Stimulated activated CD8-positive, alpha-beta memory T cell treated with anti-CD3 and anti-CD28 coated beads, Interleukin-7, amount 100 ng/mL, for 24 hours (primary cell): ENCODE measurements at regions not wholly inside any gene's neighbourhood (a gene's known extent, or its start where the extent isn't known, plus 50 kb on each side); places are given as distances from the start of the nearest gene placed in this dataset.
"Not testable (repeated sequence)": the region's sequence is repeated elsewhere in the genome, so short reads cannot be mapped to it uniquely, and the experiment has no call there.

Experiments
- DNase-seq: peaks from one replicate; pipeline ENCODE4 v3.0.0-alpha.2; 2020; ENCODE audit warnings: low read depth

GRCh38 chr9:85151162-85151561 lies 481.6 kb downstream of the NTRK2 start:
- no peak for DNase-seq

GRCh38 chr9:85147046-85147640 lies 477.6 kb downstream of the NTRK2 start:
- DNase-seq = no peak

- DNase-seq = no peak
These were observed 473.4 kb downstream of the NTRK2 start for GRCh38 chr9:85142968-85143367.

GRCh38 chr9:85142496-85142911 lies 473.0 kb downstream of the NTRK2 start:
- DNase-seq = no peak

GRCh38 chr9:85137696-85138095 lies 468.2 kb downstream of the NTRK2 start:
- DNase-seq = no peak

GRCh38 chr9:85136987-85137386 lies 467.5 kb downstream of the NTRK2 start:
- DNase-seq = no peak

- no peak for DNase-seq
These were observed 467.0 kb downstream of the NTRK2 start for GRCh38 chr9:85136507-85136906.

GRCh38 chr9:85130764-85131163 lies 461.2 kb downstream of the NTRK2 start:
- no peak for DNase-seq

- no peak for DNase-seq
These were observed 460.7 kb downstream of the NTRK2 start for GRCh38 chr9:85130260-85130659.

- no peak for DNase-seq
These were observed 460.0 kb downstream of the NTRK2 start for GRCh38 chr9:85129514-85129913.

GRCh38 chr9:85118990-85119755 lies 449.6 kb downstream of the NTRK2 start:
- no peak for DNase-seq

- no peak for DNase-seq
These were observed 448.3 kb downstream of the NTRK2 start for GRCh38 chr9:85117831-85118230.

- no peak for DNase-seq
These were observed 445.9 kb downstream of the NTRK2 start for GRCh38 chr9:85115473-85115872.

- no peak for DNase-seq
These were observed 445.3 kb downstream of the NTRK2 start for GRCh38 chr9:85114799-85115198.

- DNase-seq = no peak
These were observed 443.4 kb downstream of the NTRK2 start for GRCh38 chr9:85112933-85113418.

- DNase-seq = no peak
These were observed 442.9 kb downstream of the NTRK2 start for GRCh38 chr9:85112391-85112790.

- no peak for DNase-seq
These were observed 439.2 kb downstream of the NTRK2 start for GRCh38 chr9:85108746-85109145.

GRCh38 chr9:85108229-85108628 lies 438.7 kb downstream of the NTRK2 start:
- no peak for DNase-seq

- DNase-seq = no peak
These were observed 419.9 kb downstream of the NTRK2 start for GRCh38 chr9:85089188-85089969.

- no peak for DNase-seq
These were observed 412.4 kb downstream of the NTRK2 start for GRCh38 chr9:85081963-85082362.

- no peak for DNase-seq
These were observed 409.8 kb downstream of the NTRK2 start for GRCh38 chr9:85079349-85079748.

- no peak for DNase-seq
These were observed 408.4 kb downstream of the NTRK2 start for GRCh38 chr9:85077944-85078343.

GRCh38 chr9:85077146-85077545 lies 407.6 kb downstream of the NTRK2 start:
- DNase-seq = not testable (repeated sequence)
